K562 (cell line): ENCODE measurements at regions not wholly inside any gene's neighbourhood (a gene's known extent, or its start where the extent isn't known, plus 50 kb on each side); places are given as distances from the start of the nearest gene placed in this dataset.
A peak's percentile ranks its signal among the peaks of the same experiment; 100 is the strongest.

Source experiments
- ATAC-seq: fragments of 200-7000 bp; cut with Tn5 transposase; 3 replicates; pipeline ENCODE4 v1.9.1; 2020; ENCODE audit warnings: moderate library complexity
- BruUV-seq: library from RNA; stranded (reverse); fragments of 400-500 nt; replicated peaks from 2 replicates; lab custom pipeline; 2021; lab: Mats Ljungman, UMichigan
- CTCF ChIA-PET: fragments of 300-600 bp; formaldehyde crosslinking; extraction: SDS; loops from one replicate; lab custom pipeline; 2021; ENCODE audit warnings: low intra/inter-chr PET ratio; lab: Yijun Ruan, JAX
- POLR2A ChIA-PET: fragments of 300-600, 350-650 bp; sonication (Branson Sonifier 250); formaldehyde crosslinking; extraction: SDS; loops from one replicate; lab custom pipeline; 2021; ENCODE audit warnings: antibody characterized with exemption, inconsistent platforms; lab: Yijun Ruan, JAX
- DNase-seq, 4 experiments: peaks; one replicate each; pipeline versions ENCODE4 v3.0.0 to v3.0.0-alpha.2; 2011 to 2018; ENCODE audit warnings: low spot score in 3 of 4, mixed read lengths in 3 of 4; ENCODE audit errors: extremely low read depth in 1 of 4
- FAIRE-seq: peaks from 2 replicates; lab custom pipeline; 2011; peaks lifted over from hg19 to GRCh38; lab: Jason Lieb, UNC
- H2AFZ ChIP-seq: 2 replicates; pipeline ENCODE4 v1.6.0; 2011; ENCODE audit warnings: low read depth, low read length, control low read depth, inconsistent platforms
- H3K27ac ChIP-seq: fragments of 200-600 bp; 3 replicates; pipeline ENCODE4 v1.8.0; 2011; ENCODE audit warnings: low read depth, mild to moderate bottlenecking, control low read depth, inconsistent platforms, low read length, moderate library complexity, mixed read lengths; ENCODE audit errors: extremely low read depth
- H3K27me3 ChIP-seq, 2 experiments: fragments of 300-600 bp in 1 of 2; 2 replicates in 1 of 2; 3 replicates in 1 of 2; pipeline versions ENCODE4 v1.6.0 to v1.8.0; 2011; ENCODE audit warnings: inconsistent platforms in 2 of 2, low read length in 2 of 2, mild to moderate bottlenecking in 1 of 2, mixed read lengths in 1 of 2, moderate library complexity in 1 of 2; ENCODE audit not compliant: control insufficient read depth in 2 of 2, insufficient read depth in 2 of 2
- H3K36me3 ChIP-seq: fragments of 300-600 bp; 3 replicates; pipeline ENCODE4 v1.8.0; 2011; ENCODE audit warnings: mild to moderate bottlenecking, low read length, inconsistent platforms; ENCODE audit not compliant: control insufficient read depth, insufficient read depth
- H3K4me1 ChIP-seq, 2 experiments: fragments of 200-600 bp in 1 of 2; replicated peaks in 1 of 2; 2 replicates in 1 of 2; 3 replicates in 1 of 2; pipeline versions ENCODE4 v1.5.1 to v1.8.0; 2011; ENCODE audit warnings: inconsistent platforms in 2 of 2, low read length in 2 of 2, mild to moderate bottlenecking in 1 of 2, mixed read lengths in 1 of 2, moderate library complexity in 1 of 2; ENCODE audit not compliant: control insufficient read depth in 2 of 2, insufficient read depth in 2 of 2
- H3K4me2 ChIP-seq: 2 replicates; pipeline ENCODE4 v1.6.1; 2011; ENCODE audit warnings: low read length, control low read depth, inconsistent platforms, mixed read lengths; ENCODE audit not compliant: insufficient read depth
- H3K4me3 ChIP-seq: fragments of 200-600 bp; sonication (generic), shearing (Covaris generic); 2 replicates; pipeline ENCODE4 v1.5.1; 2016; ENCODE audit warnings: control low read depth, inconsistent platforms
- H3K79me2 ChIP-seq: fragments of 200-600 bp; 3 replicates; pipeline ENCODE4 v1.8.0; 2011; ENCODE audit warnings: low read length, inconsistent platforms; ENCODE audit not compliant: control insufficient read depth, insufficient read depth
- H3K9ac ChIP-seq, 2 experiments: 2 replicates each; pipeline versions ENCODE4 v1.6.0 to v1.6.1; 2011; ENCODE audit warnings: low read depth in 2 of 2, low read length in 2 of 2, control low read depth in 1 of 2, inconsistent platforms in 1 of 2, mild to moderate bottlenecking in 1 of 2, mixed read lengths in 1 of 2; ENCODE audit not compliant: insufficient read depth in 1 of 2
- H3K9me1 ChIP-seq: one replicate; pipeline ENCODE4 v1.6.0; 2011; ENCODE audit warnings: inconsistent platforms, mild to moderate bottlenecking, low read length, moderate library complexity; ENCODE audit not compliant: control insufficient read depth, insufficient read depth
- H3K9me3 ChIP-seq: replicated peaks from 2 replicates; pipeline ENCODE4 v1.5.1; 2011; ENCODE audit warnings: low read depth, low read length, inconsistent platforms; ENCODE audit not compliant: control insufficient read depth, insufficient read depth
- H4K20me1 ChIP-seq: replicated peaks from 2 replicates; pipeline ENCODE4 v1.6.1; 2011; ENCODE audit warnings: low read length, inconsistent platforms, mixed read lengths; ENCODE audit not compliant: control insufficient read depth, insufficient read depth
- HDAC3 ChIP-seq: fragments of 450-650 bp; IDR thresholded peaks from 2 replicates; pipeline ENCODE4 v1.6.1; 2018; ENCODE audit warnings: borderline replicate concordance, mild to moderate bottlenecking, moderate library complexity; ENCODE audit not compliant: partially characterized antibody
- PREB ChIP-seq: sonication (generic); formaldehyde crosslinking; IDR thresholded peaks from 2 replicates; pipeline ENCODE4 v1.8.1; 2023; ENCODE audit warnings: mild to moderate bottlenecking, missing genetic modification reagents
- STAT6 ChIP-seq: sonication (generic); formaldehyde crosslinking; IDR thresholded peaks from 2 replicates; pipeline ENCODE4 v1.8.1; 2023; ENCODE audit warnings: mild to moderate bottlenecking, missing genetic modification reagents
- ZNF592 ChIP-seq: fragments of 450-650 bp; IDR thresholded peaks from 2 replicates; pipeline ENCODE4 v1.6.1; 2017; ENCODE audit warnings: antibody characterized with exemption, mild to moderate bottlenecking
- WGBS: fragments of 100-300 bp; shearing (Covaris generic); methylation state at CpG from one replicate; pipeline ENCODE4 v1.1.6; 2016; ENCODE audit warnings: low coverage, mixed read lengths; ENCODE audit not compliant: insufficient coverage; ENCODE audit errors: missing lambda C conversion rate; 5-methylcytosine and 5-hydroxymethylcytosine counted together
- in situ Hi-C: fragments of 300-500 bp; cut with MboI; formaldehyde crosslinking; loops from 4 replicates; pipeline ENCODE4 v1.15.0; 2018; ENCODE audit warnings: inconsistent platforms, mixed read lengths
- intact Hi-C: fragments of 100-400 bp; cut with micrococcal nuclease; formaldehyde crosslinking; loops from 2 replicates; pipeline ENCODE4 v1.14.2; 2022
- TF ChIP-seq, protein P1 (sequence below), 3 experiments: IDR thresholded peaks in 2 of 3; conservative IDR thresholded peaks in 1 of 3; 2 replicates each; pipeline ENCODE4 v1.5.1; 2011 to 2012; ENCODE audit warnings: low read length in 3 of 3, mild to moderate bottlenecking in 3 of 3, control low read depth in 2 of 3, improper control_type of control experiment in 1 of 3, inconsistent platforms in 1 of 3, low read depth in 1 of 3, mixed read lengths in 1 of 3, moderate library complexity in 1 of 3; ENCODE audit not compliant: insufficient read depth in 2 of 3

DNA sequence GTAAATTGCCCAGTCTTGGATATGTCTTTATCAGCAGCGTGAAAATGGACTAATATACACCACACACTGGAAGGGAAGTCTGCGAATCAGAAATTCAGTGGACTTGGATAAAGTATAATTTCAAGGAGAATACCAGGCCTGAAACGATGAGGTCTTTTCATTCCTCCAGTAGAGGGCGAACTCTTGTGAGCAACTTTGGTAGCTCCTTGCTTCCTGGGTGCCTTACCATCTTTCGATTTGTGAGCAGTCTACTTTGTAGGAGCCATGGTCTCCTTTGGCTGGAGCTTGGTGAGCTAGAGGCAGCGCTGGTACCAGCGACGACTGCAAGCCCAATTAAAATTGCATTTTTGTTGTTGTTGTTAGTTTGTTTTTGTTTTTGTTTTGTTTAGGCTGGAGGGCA lies 791.9 kb downstream of the FAT4 start:
- Histone ChIP-seq H3K27ac (no peak overlapping the region), H3K79me2 (no peaks in the 10 kb centered on the region), H3K4me3 (no peak overlapping the region), H3K4me2 (0 out of 2 replicates have a peak overlapping the region, but pooled peaks have one; percentile 11), H3K9ac (no peak overlapping the region), H3K4me1 (no peaks in the 10 kb centered on the region), H2AFZ (peak overlapping the region; percentile 54), H3K9me3 (no peaks in the 10 kb centered on the region), H3K36me3 (no peaks in the 10 kb centered on the region), H4K20me1 (no peaks in the 10 kb centered on the region), H3K9me1 (no peaks in the 10 kb centered on the region), H3K27me3 (no peaks in the 10 kb centered on the region)
- in situ Hi-C loops: no loop called here
- intact Hi-C loops: no loop called here
- POLR2A ChIA-PET: interaction anchor here (0.9 kb wide), 1 partner anchor 9 kb away, joined by 3 read pairs; no protein-coding TSS in a partner anchor
- CTCF ChIA-PET: interaction anchor here (0.8 kb wide), 1 partner anchor 1432 kb away, joined by 3 read pairs; no protein-coding TSS in a partner anchor
- no peak for TF ChIP-seq HDAC3
- peak; percentile 90; the same call in 1 of the 2 replicates for TF ChIP-seq PREB
- no peak for TF ChIP-seq STAT6 (CRISPR knock-in tag)
- TF ChIP-seq, protein P1, sequence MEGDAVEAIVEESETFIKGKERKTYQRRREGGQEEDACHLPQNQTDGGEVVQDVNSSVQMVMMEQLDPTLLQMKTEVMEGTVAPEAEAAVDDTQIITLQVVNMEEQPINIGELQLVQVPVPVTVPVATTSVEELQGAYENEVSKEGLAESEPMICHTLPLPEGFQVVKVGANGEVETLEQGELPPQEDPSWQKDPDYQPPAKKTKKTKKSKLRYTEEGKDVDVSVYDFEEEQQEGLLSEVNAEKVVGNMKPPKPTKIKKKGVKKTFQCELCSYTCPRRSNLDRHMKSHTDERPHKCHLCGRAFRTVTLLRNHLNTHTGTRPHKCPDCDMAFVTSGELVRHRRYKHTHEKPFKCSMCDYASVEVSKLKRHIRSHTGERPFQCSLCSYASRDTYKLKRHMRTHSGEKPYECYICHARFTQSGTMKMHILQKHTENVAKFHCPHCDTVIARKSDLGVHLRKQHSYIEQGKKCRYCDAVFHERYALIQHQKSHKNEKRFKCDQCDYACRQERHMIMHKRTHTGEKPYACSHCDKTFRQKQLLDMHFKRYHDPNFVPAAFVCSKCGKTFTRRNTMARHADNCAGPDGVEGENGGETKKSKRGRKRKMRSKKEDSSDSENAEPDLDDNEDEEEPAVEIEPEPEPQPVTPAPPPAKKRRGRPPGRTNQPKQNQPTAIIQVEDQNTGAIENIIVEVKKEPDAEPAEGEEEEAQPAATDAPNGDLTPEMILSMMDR (IDR thresholded peaks at IDR 0.05 in 2 of 3, conservative IDR thresholded peaks at IDR 0.05 in 1 of 3; ENCODE audit: insufficient read depth in 2 of 3, low read depth in 1 of 3, low read length in 3 of 3): peak; percentile 9 to 38 (median 31); a peak in 2 of 6 replicates
- no peak for TF ChIP-seq ZNF592
- 2% methylated on average over 8 of the region's 8 CpGs for WGBS
- FAIRE-seq (peak; percentile 75), DNase-seq (peak in 3 of 4 experiments; percentile 3 to 41 (median 7)), ATAC-seq (peak; percentile 86)
- no TSS peak for BruUV-seq
